ENCODE measurements at regions not wholly inside any gene's neighbourhood (a gene's known extent, or its start where the extent isn't known, plus 50 kb on each side); places are given as distances from the start of the nearest gene placed in this dataset.
"Not testable (repeated sequence)": the region's sequence is repeated elsewhere in the genome, so short reads cannot be mapped to it uniquely, and the experiment has no call there.

DNA sequence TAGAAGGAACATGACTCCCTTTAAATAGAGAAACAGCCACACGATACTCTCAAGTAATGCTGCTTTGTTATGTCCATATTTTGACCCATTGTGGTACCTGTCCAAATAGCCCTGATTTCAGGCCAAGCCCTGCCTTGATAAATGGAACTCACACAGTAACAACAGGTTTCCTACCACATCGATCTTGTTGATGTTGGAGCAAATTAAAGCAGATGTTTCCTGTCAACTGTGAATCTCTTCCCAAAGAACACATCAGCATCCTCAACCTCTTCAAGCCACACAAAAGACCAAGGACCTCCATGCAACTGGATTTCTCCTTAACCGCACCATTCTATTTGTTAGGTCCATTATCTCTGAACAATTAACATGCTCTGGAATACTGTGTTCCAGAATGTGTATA lies 109.5 kb downstream of the FOXD4L6 start:
- DNase-seq = peak in 1 of 2 donors; percentile 5

DNA sequence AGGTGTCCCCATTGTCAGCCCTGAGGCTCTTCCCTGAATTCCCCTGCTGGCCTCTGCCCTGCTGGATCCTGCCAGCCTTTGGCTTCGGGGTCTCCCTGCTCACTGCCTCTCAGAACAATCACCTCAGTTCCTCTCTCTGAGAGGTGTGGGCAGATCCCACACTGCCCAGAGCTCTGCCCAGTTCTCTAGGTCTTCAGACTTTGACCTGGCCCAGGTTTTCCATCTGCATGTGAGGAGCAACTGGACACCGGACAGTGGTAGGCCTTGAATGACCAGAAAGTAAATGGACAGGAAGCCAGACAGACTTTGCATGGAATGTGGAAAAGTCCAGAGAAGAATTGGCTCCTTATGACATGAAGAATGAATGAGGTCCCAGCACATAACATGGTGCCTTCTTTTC lies 111.8 kb downstream of the FOXD4L6 start:
- DNase-seq = not testable (repeated sequence)

DNA sequence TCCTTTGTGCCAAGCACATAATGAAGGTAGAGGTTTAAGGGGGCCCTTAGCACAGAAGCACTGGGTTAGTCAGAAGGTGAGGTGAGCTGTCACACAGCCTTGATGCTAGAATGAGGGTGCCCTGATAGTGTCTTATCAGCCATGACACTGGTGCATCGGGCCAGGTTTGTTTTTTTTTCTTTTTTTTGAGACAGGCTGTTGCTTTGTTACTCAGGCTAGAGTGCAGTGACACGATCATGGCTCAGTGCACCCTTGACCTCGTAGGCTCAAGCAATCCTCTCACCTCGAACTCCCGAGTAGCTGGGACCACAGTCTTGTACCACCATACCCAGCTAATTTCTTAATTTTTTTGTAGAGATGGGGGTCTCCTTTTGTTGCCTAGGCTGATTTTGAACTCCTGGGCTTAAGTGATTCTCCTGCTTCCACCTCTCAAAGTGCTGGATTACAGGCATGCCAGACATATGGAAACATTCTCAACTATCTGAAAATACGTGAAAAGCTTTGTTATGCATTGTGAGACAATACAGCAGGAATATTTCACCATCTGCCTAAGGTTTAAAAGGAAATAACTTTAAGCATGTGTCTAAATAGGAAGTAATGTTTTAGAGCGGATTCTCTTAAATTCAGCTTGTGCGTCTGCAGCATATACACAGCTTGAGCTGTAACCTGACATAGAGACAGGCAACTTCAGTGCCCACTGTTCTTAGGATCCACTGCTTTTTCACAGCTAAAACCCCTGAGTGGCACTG lies 128.4 kb downstream of the FOXD4L6 start:
- not testable (repeated sequence) for DNase-seq

DNA sequence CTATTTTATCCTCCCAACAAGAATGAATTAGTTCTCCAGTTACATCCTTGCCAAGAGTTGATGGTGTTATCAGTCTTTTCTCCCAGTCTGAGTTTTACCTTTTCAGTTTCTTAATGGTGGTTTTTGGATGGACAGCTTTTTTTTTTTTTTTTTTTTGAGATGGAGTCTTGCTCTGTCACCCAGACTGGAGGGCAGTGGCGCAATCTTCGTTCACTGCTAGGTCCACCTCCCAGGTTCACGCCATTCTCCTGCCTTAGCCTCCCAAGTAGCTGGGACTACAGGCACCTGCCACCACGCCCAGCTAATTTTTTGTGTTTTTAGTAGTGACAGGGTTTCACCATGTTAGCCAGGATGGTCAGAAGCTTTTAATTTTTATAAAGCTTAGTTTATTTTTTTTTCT lies 133.0 kb downstream of the FOXD4L6 start:
- DNase-seq = not testable (repeated sequence)

DNA sequence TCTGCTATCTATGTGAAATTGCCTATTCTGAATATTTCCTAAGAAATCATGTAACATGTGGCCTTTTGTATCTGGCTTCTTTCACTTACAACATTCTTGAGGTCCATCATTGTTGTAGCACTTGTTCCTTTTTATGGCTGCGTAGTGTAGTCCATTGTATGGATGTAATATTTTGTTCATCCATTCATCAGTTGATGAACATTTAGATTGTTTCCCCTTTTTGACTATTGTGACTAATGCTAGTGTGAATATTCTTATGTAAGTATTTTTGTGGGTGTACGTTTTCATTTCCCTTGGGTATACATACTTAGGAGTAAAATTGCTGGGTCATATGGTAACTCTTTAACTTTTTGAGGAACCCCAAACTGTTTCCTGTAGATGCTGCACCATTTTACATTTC lies 134.6 kb downstream of the FOXD4L6 start:
- DNase-seq = not testable (repeated sequence)

DNA sequence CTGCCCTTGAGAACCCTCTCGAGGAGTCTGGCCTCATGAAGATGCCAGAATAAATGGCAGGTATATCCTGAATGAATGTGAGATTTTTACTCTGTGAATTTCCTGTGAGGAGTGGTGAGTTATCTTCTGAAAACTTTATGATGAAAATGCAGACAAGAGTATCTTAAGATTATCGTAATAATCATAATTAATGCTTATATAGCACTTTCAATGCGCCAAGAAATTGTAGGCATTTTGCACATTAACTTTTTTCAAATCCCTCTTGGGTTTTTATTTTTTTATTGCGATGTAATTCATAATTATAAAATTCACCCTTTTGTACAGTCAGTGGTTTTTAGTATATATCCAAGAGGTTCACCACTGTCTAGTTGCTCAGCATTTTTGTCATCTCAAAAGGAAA lies 135.1 kb downstream of the FOXD4L6 start:
- DNase-seq = not testable (repeated sequence)

DNA sequence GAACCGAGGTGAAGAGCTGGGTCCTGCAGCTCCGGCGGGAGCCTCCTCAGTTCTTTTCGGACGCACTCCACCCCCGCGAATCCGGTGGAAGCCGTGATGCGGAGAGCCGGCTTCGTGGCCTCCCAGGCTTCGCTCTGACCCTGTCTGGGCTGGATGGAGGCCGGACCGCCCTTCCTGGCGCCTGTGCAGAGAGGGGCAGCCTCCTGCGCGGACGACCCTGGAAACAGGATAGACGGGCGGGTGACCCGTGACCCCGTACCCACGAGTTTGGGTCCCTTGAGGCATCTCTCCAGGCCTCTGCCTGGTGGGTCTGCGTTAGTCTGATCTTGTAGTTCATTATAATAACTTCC lies 136.0 kb downstream of the FOXD4L6 start:
- DNase-seq = not testable (repeated sequence)

DNA sequence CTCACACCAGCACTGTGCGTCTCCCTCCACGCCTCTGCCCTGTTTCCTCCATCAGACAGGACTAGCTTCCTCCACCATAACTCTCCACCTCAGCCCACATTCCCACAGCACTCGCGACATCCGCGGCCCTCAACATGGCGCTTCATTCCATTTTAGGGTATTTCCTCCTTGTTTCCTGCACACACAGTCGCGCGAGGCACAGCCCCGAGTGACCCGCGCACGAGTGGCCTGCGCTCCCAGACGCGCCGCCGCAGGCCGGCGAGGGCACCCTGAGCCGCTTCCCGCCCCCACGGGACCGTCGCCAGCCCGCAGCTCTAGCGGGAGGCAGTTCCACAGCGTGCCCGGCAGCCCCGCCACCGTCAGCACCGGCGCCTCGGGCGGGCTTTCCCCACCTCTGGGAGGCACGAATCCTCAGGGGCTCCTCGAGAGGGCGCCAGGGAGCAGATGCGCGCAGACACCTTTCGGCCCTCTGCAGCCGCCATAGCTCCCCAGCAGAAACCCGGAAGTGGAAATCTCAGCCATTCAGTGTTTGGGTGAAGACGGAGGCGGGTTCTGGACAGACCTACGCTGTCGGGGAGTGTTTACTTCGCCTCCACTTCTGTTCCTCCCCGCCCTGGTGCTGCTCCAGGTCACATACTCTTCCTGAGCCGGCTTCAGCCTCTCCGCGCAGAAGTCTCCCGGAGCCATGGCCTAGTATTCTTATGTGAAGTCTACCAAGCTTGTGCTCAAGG lies 136.6 kb downstream of the FOXD4L6 start:
- DNase-seq = peak; percentile 96 to 97

DNA sequence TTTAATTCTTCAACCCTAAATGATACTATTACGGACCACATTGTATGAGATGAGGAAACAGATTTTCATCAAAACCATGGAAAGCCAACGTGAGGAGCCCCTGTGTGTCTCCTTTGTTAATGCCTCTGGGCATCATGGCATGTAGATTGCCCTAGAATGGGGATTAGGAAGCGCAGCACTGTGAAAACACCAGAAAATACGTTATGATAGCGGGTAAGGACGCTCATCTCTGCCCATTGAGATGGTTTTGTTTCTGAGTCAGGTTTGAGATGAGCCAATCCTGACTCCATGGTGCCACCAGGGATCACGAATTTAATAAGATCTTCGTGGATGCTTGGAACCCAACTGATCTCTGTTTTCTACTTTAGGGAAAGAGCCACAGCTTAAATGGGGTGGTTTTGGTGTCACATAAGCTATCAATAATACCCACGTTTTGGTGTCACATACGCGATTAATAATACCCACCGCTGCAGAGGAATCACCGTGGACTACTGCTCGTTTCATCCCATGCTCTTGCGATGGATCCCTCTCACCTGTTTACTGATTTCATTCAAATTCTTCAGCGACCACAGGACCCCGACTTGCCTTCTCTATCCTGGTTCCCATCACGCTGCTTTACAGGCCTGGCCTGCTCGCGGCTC lies 137.3 kb downstream of the FOXD4L6 start:
- DNase-seq = peak in 1 of 2 donors; percentile 4

DNA sequence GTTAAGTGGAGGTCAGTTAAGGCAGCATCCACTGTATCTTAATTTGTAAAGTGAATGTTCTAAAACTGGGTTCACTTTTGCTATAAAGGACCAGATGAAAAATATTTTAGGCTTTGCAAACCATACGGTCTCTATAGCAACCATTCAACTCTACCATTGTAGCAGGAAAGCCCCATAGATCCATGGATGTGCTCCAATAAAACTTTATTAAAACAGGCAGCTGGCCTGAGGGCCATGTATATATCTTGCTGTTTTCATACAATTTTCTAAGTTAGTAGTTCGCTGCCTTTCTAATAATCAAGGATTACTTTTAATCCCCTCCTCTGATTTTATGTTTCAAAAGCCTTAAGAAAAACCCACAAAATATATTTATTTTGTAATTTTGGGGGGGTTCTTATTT lies 142.1 kb downstream of the FOXD4L6 start:
- DNase-seq = not testable (repeated sequence)

DNA sequence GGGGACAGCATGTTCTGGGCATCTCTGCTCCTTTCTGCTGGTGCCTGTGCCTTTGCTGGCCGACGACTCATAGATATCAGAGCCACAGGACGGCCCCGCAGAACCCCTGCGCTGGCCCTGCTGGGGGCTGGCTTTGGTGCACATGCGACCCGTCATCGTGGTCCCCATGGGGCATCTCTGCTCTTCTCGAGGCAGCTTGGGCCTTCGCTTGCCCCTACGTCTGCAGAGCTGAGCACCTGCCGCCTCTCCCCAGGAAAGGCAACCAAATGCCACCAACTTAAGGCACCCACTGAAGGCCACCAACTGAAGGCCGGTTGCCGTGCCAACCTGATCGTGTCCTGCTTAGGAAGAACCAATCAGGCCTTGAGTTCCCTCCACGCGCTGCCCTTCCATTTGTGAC lies 153.1 kb downstream of the FOXD4L6 start:
- not testable (repeated sequence) for DNase-seq

DNA sequence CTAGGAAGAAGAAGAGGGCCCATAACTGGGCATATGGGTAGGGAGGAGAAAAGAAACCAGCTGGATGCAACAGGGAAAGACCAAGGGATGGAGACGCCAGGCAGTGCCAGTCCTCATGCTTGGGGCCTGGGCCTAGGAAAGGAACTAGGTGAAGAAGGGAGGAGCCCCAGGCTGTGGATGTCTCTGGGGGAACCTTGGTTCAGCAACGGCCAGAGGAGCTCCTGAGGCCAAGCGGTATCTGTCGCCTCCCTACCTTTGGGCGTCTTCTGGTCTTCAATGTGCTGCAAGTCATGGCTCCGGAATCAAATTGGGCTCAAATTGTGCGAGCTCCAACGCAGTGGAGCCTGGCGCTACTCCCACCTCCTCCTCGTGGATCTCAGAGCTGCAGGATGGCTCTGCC lies 153.6 kb downstream of the FOXD4L6 start:
- DNase-seq = not testable (repeated sequence)

DNA sequence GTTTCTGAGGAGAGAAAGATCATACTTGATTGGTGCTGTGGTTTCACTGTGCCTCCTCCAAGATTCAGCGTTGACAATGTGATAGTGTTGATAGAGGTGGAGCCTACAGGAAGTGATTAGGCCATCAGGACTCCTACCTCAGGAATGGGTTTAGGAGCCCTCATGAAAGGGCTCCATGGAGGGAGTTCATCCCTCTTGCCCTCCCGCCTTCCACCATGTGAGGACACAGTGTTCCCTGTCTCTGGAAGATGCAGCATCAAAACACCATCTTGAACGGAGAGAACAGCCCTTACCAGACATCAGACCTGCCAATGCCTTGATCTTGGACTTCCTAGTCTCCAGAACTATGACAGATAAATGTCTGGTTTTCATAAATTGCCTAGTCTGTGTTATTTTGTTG lies 156.7 kb downstream of the FOXD4L6 start:
- DNase-seq = not testable (repeated sequence)

DNA sequence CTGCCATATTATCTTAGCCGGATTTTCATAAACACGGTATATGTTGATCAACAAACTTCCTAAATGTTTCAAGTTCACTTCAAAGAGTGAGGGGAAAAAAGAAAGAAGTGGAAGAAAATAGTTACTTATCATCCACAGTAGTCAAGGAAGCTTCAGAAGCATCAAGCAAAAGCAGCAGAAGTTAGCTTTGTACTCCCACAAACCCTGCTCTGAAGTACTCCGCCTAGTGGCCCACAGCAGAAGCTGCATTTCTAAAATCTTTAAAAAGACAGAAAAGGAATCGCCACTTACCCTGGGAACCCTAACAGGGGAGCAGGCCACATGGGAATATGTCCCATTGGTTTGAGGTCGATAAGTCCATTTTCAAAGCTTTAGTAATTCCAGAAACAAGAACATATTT lies 158.1 kb downstream of the FOXD4L6 start:
- DNase-seq = not testable (repeated sequence)

DNA sequence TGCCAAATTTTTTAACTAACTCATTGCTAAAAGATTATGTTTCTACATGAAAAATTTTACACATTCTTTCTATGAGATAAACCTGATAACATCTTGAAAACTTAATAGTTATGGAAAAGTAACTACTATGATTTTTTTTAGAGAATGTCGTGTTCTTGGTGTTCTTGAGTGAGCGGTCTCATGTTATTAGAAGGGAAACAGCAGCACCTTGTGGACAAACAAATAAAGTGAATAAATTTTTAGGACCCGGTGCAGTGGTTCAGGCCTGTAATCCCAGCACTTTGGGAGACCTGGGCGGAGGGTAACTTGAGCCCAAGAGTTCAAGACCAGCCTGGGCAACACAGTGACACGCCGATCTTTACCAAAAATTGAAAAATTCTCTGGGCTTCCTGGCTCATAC lies 166.0 kb downstream of the FOXD4L6 start:
- not testable (repeated sequence) for DNase-seq

DNA sequence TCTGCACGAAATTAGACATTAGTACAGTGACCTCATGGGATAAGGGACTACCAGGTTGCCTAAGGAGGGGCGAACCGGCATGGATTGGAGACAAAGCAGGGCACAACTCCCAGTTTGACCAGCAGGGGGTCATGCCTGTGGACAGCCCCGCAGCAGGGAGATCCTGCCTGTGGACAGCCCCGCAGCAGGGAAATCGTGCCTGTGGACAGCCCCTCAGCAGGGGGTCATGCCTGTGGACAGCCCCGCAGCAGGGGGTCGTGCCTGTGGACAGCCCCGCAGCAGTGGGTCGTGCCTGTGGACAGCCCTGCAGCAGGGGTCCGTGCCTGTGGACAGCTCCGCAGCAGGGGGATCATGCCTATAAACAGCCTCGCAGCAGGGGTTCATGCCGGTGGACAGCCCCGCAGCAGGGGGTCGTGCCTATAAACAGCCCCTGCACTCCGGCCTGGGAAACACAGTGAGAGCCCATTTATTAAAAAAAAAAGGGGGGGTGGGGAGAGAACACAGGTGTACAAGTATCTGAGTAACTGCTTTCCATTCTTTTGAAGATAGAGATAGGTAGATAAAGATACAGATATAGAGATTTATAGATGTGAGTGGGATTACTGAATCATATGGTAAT lies 176.5 kb downstream of the FOXD4L6 start:
- not testable (repeated sequence) for DNase-seq

DNA sequence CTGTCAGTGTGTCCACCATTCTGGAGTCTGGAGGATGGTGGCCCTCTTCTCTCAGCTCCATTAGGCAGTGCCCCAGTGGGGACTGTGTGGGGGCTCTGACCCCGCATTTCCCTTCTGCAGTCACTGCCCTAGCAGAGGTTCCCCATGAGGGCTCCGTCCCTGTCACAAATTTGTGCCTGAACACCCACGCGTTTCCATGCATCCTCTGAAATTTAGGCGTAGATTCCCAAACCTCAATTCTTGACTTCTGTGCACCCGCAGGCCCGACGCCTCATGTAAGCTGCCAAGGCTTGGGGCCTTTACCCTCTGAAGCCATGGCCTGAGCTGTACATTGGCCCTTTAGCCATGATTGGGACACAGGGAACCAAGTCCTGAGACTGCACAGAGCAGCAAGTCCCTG lies 182.3 kb downstream of the FOXD4L6 start:
- not testable (repeated sequence) for DNase-seq

DNA sequence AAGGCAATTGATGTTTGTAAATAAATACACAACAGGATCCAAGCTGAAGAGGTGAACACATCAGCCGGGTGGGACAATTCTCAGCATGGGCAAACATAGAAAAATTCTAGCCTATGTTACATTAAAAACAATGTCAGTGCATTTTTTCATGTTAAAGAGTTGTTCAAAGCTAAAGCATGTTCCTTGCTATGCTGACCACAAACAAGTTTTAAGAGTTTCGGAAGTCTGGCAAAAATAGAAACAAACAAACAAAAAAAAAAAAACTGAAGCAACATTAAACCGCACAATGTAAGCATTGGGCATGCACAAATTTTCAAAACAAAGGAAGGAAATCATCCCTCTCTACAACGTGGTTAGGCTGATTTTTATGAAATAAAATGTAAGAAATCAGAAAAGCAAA lies 185.8 kb downstream of the FOXD4L6 start:
- DNase-seq = not testable (repeated sequence)

DNA sequence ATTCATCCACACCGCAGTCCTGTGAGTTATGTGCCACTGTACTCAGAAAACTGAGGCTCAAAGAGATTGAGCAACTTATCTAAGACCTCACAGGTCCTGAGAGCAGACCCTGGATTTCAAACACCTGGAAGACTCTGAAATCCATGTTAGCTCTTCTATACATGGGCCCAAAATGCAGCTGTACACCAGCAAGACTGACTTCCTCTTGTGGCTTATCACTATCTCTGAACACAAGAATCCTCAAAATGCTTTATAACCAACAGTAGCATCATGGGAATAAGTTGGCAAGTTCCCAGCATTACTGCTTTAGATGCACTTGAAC lies 188.6 kb downstream of the FOXD4L6 start:
- not testable (repeated sequence) for DNase-seq

DNA sequence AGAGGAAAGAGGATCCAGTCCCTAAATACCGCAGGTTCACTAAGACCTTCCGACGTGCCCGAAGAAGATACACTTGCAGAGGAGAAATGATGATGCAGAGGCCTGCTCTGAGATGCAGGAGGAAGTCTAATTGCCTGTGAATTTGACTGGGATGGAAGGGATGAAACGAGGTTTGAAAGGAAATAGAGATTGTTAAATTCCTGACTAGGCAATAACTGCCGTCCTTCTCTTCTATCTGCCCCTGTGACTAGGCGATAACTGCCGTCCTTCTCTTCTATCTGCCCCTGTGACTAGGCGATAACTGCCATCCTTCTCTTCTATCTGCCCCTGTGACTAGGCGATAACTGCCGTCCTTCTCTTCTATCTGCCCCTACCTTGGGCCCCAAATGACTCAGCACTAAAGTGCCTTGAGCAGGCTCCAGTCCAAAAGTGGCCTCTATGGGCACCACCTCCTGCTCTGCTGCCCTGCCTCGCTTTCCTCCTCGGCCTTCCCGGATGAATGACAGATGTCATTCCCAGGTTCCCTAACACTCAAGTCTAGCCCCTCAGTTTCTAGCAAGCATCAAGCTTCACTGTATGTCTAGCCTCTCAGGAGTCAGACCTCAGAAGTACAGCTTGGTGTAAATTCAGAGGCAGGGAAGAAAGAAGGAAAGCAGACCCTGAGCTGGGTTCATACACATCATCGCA lies 189.1 kb downstream of the FOXD4L6 start:
- not testable (repeated sequence) for DNase-seq

DNA sequence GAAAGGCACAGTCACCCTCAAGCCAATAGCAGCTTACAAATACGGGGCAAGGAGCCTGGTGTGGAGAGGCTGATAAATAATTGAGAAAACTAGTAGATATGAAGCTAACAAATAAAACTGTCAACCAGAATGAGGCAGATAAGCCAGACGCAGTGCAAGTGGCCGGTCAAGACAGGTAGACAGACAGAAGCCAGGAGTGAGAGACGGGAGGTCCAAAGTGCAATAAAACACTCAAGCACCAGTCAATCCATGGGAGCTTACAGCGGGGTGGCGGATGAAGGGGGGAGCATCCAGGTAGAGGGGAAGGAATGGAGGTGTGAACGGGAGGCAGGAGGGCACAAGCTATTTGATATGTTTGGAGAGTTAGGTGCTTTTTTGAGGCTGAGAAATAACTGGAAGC lies 193.1 kb downstream of the FOXD4L6 start:
- no peak for DNase-seq

DNA sequence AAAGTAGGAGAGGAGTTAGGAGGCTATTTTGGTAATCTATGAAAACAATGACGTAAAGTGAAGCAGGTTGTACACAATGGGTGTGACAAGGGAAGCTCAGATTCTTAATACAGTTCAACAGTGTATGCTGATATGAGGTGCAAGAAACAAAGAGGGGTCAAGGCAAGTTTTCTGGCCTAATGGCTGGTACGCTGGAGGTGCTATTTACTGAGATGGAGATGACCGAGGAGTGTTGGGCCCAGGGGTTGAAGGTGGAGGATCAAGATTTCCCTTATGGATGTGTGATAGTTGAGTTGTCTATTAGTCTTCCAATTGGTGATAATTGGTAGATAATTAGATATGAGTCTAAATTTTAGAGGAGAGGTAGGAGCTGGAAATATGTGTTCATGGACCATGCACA lies 194.0 kb downstream of the FOXD4L6 start:
- DNase-seq = not testable (repeated sequence)

All from right lung (tissue), 2 donors.